T-helper 1 cell treated with Interleukin-12 subunit alpha and Interleukin-12 subunit beta and Interleukin-4 antibody, amounts not matched to agents 30 ng/mL and 1 ng/mL, for 36 hours (primary cell): ENCODE measurements at regions not wholly inside any gene's neighbourhood (a gene's known extent, or its start where the extent isn't known, plus 50 kb on each side); places are given as distances from the start of the nearest gene placed in this dataset.

Experiments used
- intact Hi-C: fragments of 100-400 bp; cut with micrococcal nuclease; formaldehyde crosslinking; loops from one replicate; pipeline ENCODE4 v1.15.1; 2024

DNA sequence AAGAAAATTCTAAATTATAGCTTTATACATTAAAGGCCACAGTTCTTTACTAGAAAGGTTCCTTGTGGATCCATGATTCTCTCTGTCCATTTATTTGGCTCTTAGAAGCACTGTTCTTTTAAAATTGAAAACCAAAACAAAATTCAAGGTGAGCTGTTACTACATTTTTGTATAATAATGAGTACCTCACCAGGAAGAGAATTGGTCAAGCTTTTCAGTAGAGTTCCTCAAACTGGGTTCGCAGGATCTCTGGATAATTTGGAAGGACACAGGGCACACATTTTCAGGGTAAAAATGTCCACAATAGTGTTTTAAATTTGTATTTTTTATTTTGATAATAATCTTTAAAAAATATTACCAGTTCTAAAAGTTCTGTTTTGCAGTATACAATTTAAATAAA lies 93.0 kb downstream of the PPP1R3A start:
- intact Hi-C loops = no loop called here

GRCh38 chr7:113824117-113824823 lies 94.5 kb downstream of the PPP1R3A start:
- intact Hi-C loops = no loop called here

DNA sequence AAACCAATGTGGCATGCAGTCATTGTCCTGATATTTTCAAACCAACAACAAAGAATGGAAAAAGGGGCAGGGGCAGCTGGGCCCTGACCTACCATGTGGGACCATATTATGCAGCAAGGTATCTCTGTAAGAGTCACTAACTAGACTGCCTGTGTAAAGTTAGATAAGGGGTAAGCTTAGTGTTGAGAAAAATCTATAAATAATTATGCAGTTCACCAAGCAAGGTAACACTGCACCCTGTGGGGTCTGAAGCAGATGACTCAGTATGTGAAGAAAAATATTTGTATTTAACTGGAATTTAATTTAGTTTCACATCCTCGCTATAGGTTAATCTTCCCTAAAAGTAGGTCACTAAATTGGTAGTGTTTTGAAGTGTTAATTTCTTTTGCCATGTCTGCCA lies 99.3 kb downstream of the PPP1R3A start:
- intact Hi-C loops = loop anchor here (10.0 kb wide), 1 partner anchor 455 kb away; no protein-coding TSS in a partner anchor

GRCh38 chr7:113816639-113817038 lies 102.2 kb downstream of the PPP1R3A start:
- intact Hi-C loops = loop anchor here (10.0 kb wide), 1 partner anchor 458 kb away; no protein-coding TSS in a partner anchor

- intact Hi-C loops = loop anchor here (10.0 kb wide), 1 partner anchor 461 kb away; no protein-coding TSS in a partner anchor
Measured at GRCh38 chr7:113813471-113813870, 105.3 kb downstream of the PPP1R3A start.

GRCh38 chr7:113812591-113813255 lies 106.1 kb downstream of the PPP1R3A start:
- intact Hi-C loops = loop anchor here (10.0 kb wide), 1 partner anchor 462 kb away; no protein-coding TSS in a partner anchor

GRCh38 chr7:113810080-113810744 lies 108.6 kb downstream of the PPP1R3A start:
- intact Hi-C loops = loop anchor here (10.0 kb wide), 1 partner anchor 465 kb away; no protein-coding TSS in a partner anchor

DNA sequence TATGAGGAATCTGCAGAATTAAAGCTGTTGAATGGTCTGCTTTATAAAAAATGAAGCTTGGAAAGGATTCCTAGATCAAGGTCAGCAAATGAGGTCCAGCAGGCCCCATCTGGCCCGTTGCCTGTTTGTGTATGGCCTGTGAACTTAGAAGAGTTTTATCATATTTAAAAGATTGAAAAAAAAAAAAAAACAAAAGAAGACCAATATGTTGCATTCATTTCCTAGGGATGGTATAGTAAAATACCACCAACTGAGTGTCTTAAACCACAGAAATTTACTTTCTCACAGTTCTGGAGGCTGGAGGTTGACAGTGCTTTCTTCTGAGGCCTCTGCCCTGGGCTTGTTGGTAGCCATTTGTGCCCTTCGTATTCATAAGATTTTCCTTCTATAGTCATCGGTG lies 109.2 kb downstream of the PPP1R3A start:
- intact Hi-C loops = no loop called here

DNA sequence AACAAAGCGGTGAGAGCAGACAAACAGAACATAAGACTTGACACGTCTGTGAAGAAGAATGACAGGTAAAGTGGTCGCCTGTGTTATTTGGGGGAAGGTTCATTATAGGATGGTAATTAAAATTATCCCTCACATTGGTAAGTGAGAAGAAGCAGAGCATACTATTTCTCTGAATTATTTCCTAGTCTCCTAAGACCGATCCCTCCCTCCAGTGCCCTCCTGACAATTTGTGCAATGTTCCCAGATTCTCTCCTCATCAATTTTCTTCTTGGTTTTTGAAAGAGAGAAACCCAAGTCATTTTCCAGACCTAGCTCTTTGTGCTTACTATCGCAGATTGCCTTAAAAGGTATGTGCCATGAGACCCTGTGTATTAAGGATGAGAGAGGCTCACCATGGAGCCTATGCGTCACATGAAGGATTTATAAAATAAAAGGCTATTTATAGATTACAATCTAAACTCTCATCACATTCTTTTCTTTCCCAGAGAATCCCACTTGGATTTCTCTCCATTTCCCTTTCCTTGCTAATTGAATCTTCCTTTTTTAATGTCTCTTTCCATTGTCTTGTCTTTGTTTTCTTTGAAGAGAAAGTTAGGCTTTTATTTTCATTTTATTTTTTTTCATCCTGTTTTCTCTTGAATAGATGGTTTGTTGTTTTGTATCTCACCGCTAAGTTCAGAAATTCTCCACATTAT lies 112.0 kb downstream of the PPP1R3A start:
- intact Hi-C loops = no loop called here

- intact Hi-C loops = no loop called here
Measured at GRCh38 chr7:113805976-113806375, 112.8 kb downstream of the PPP1R3A start.

GRCh38 chr7:113804475-113805095 lies 114.2 kb downstream of the PPP1R3A start:
- intact Hi-C loops = no loop called here

- intact Hi-C loops = no loop called here
Measured at GRCh38 chr7:113801751-113802150, 117.1 kb downstream of the PPP1R3A start.

DNA sequence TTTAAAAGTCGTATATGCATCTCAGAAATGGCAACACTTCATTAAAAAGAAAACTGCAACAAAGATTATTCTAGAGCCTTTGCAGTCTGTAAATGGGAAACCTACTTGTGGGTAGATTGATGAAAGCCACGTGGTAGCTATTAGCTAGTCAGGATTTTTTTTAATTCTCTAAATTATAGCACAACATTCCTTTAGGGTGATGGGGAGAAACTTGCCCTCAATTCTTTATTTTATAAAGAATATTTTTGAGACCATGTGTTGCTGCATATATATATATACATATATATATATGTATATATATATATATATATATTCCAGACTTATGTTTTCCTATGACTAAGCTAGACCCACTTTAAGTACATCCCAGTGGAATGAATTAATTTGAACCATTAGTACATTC lies 118.0 kb downstream of the PPP1R3A start:
- intact Hi-C loops = no loop called here

GRCh38 chr7:113799896-113800295 lies 118.9 kb downstream of the PPP1R3A start:
- intact Hi-C loops = no loop called here

GRCh38 chr7:113797420-113798010 lies 121.3 kb downstream of the PPP1R3A start:
- intact Hi-C loops = no loop called here

GRCh38 chr7:113796557-113796956 lies 122.3 kb downstream of the PPP1R3A start:
- intact Hi-C loops = no loop called here

DNA sequence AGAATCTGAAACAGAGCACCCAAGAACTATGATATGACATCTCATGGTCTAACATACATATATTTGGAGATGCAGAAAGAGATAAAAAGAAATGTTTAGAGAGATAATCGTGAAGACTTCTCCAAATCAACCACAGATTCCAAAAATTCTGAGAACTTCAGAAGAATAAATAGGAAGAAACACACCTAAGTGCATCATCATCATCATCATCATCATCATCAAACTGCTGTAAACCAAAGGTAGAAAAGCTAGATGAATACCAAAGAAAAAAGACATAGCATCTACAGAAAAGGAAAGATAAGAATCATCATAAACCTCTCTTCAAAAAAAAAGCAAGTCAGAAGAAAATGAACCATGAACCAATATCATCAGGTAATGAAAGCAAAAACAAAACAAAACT lies 124.2 kb downstream of the PPP1R3A start:
- intact Hi-C loops = no loop called here

DNA sequence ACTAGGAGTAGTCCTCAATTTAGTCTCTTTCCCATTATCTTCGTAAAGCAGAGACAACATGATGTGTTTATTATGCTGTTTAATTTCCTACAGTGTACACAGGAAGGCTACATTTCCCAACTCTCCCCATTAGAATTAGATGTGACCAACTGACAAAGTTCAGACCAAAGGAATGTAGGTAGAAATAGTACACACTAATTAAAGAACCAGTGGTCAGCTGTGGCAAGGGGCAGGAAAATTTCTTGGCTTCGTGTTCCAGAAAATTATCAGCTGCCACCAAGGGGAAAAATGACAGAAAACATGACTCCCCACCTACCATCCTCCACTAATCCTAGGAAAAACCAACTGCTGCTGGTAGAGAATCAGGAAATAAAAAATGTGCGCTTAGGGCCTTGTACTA lies 125.6 kb downstream of the PPP1R3A start:
- intact Hi-C loops = no loop called here

GRCh38 chr7:113790025-113790424 lies 128.8 kb downstream of the PPP1R3A start:
- intact Hi-C loops = no loop called here

- intact Hi-C loops = no loop called here
Measured at GRCh38 chr7:113787106-113787505, 131.7 kb downstream of the PPP1R3A start.

- intact Hi-C loops = no loop called here
Measured at GRCh38 chr7:113784956-113785355, 133.9 kb downstream of the PPP1R3A start.
